Coronary artery (tissue), 2 donors: ENCODE measurements at regions not wholly inside any gene's neighbourhood (a gene's known extent, or its start where the extent isn't known, plus 50 kb on each side); places are given as distances from the start of the nearest gene placed in this dataset.

ENCODE experiments used
- DNase-seq: peaks from one replicate; pipeline ENCODE4 v3.0.0-alpha.2; 2017; ENCODE audit warnings: low spot score
- H3K27ac ChIP-seq, 2 donors: fragments of 200-600 bp; sonication (generic); one replicate each; pipeline ENCODE4 v1.5.1; 2016 to 2019
- H3K4me3 ChIP-seq: fragments of 200-600 bp; sonication (generic); 2 replicates; pipeline ENCODE4 v1.5.1; 2016; ENCODE audit warnings: mild to moderate bottlenecking, moderate library complexity
- CTCF ChIP-seq: fragments of 200-600 bp; sonication (generic); IDR thresholded peaks from one replicate; pipeline ENCODE4 v1.5.1; 2019; ENCODE audit warnings: antibody characterized with exemption

DNA sequence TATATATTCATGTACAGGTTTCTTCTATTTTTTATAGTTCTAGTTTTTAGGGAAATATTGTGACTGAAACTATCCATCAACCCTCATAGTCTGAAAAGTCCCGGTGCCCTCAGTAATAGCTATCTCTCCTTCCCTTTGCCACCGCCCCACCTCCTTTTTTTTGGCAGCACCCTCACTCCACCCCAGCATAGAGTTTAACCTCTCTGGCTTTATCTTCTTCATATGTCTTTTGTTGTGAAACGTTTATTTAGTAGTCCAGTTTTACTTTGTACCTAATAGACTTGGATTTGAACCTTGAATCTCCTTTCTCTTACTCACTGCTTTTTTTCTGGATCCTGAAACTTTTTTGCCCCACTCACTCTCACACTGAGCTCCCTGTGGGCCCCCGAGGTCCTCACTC, 109.5 kb downstream of the BBS10 start:
- Histone ChIP-seq H3K4me3 (no peak overlapping the region), H3K27ac (no peak overlapping the region)
- TF ChIP-seq CTCF = no peak
- DNase-seq = no peak

GRCh38 chr12:76237086-76237701, 111.0 kb downstream of the BBS10 start:
- Histone ChIP-seq H3K4me3 (no peak overlapping the region), H3K27ac (no peak overlapping the region)
- no peak for TF ChIP-seq CTCF
- no peak for DNase-seq

DNA sequence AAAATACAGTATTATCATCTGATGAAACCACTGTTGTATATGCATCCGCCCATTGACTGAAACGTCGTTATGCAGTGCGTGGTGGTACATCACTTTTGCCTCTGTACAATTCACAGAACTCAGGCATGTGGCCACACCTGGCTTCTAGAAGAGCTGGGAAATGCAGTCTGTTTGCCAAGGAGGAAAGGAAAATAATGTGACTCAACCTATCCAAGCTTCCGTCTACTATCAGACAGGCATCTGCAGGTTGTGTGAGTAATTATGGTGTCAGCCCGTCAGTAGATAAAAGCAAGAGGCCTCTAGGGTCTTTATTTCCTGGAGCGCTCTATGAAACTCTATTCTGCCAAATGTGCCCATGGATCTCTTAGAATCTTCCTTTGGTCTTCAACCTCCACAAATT, 111.6 kb downstream of the BBS10 start:
- TF ChIP-seq CTCF = no peak
- DNase-seq = no peak
- Histone ChIP-seq H3K4me3 (no peak overlapping the region), H3K27ac (no peak overlapping the region)

- H3K27ac ChIP-seq = no peak overlapping the region
- TF ChIP-seq CTCF = no peak
- H3K4me3 ChIP-seq = no peak overlapping the region
- no peak for DNase-seq
These were observed 113.5 kb downstream of the BBS10 start for GRCh38 chr12:76234741-76235140.

- DNase-seq = no peak
- H3K27ac ChIP-seq = no peak overlapping the region
- TF ChIP-seq CTCF = no peak
- H3K4me3 ChIP-seq = no peak overlapping the region
These were observed 116.2 kb downstream of the BBS10 start for GRCh38 chr12:76232013-76232412.

- Histone ChIP-seq H3K27ac (no peak overlapping the region), H3K4me3 (no peak overlapping the region)
- no peak for TF ChIP-seq CTCF
- no peak for DNase-seq
These were observed 121.3 kb downstream of the BBS10 start for GRCh38 chr12:76226956-76227355.

DNA sequence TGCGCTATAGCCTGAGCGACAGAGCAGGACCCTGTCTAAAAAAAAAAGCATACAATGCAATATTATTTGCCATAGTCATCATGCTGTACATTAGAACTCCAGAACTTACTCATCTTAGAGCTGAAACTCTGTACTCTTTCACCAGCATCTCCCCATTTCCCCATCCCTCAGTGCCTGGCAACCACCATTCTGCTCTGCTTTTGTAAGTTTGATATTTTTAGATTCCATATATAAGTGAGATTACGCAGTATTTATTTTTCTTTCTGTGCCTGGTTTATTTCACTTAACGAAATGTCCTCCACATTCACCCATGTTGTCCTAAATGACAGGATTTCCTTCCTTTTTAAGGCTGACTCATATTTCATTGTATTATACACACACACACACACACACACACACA, 121.8 kb downstream of the BBS10 start:
- H3K4me3 ChIP-seq = no peak overlapping the region
- H3K27ac ChIP-seq = no peak overlapping the region
- no peak for TF ChIP-seq CTCF
- no peak for DNase-seq
